HG02852 (cell line): ENCODE measurements at regions not wholly inside any gene's neighbourhood (a gene's known extent, or its start where the extent isn't known, plus 50 kb on each side); places are given as distances from the start of the nearest gene placed in this dataset.

Experiments used
- ATAC-seq: cut with Tn5 transposase; IDR thresholded peaks from one replicate; pipeline ENCODE4 v1.9.1; 2021; ENCODE audit warnings: mild to moderate bottlenecking, moderate library complexity; ENCODE audit not compliant: unreplicated experiment

DNA sequence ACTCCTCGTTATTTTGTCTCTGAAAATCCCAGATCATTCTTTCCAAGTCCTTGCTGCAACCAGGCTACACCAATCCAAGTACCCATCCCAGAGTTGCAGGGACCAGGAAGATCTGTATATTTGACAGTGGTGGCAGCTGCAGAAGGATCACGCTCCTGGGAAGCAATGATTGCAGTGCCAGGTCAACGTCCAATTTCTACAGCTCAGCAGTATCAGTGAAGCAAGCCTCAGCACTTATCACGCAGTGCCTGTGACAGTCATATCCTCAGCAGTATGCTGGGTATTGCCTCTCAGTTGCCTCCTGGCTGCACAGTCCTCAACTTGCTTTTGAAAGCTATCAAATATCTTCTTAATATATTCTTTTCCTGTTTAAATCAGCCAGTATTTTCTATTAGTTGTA lies 66.7 kb downstream of the BARHL2 start:
- ATAC-seq: no peak

DNA sequence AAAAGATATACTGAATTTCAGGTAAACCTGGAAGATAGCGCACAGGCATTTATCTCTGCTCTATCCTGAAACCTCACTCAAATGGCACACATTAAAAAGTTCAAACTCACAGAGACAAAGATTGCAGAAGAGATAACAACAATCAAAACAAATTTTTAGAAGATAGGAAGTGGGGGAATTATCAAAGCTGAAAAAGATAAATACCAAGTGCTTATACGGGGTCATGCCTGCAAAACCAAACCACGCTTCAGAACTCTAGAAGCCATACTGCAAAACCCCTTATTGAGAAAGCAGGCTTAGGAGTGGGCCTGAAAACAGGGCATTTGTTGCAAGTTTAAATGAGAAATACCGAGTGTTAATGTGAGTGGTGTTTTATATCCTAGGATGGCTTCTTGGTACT lies 76.8 kb downstream of the BARHL2 start:
- no peak for ATAC-seq

GRCh38 chr1:90622666-90623065 lies 94.4 kb downstream of the BARHL2 start:
- no peak for ATAC-seq

- no peak for ATAC-seq
Observed at GRCh38 chr1:90621986-90622385, 95.1 kb downstream of the BARHL2 start.

DNA sequence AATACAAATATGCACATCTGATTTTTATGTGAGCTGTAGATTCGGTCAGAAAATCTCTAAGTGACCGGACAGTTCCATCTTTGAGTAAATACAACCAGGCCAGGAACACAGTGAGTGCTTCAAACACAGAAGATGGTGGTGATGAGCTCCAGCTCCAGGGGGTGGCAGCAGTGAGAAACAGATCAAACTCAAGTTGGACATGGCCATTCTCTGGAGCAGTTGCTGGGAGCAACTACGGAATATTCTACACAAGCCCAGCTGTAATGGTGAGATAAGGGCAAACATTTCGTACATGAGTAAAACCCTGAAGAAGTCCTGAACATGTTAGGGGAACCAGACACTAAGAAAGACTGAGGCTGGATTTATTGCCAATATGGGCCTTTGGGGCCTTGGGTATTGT lies 100.7 kb downstream of the BARHL2 start:
- ATAC-seq: no peak

- ATAC-seq: no peak
Observed at GRCh38 chr1:90614872-90615271, 102.2 kb downstream of the BARHL2 start.

- ATAC-seq: no peak
Observed at GRCh38 chr1:90613371-90613770, 103.7 kb downstream of the BARHL2 start.

DNA sequence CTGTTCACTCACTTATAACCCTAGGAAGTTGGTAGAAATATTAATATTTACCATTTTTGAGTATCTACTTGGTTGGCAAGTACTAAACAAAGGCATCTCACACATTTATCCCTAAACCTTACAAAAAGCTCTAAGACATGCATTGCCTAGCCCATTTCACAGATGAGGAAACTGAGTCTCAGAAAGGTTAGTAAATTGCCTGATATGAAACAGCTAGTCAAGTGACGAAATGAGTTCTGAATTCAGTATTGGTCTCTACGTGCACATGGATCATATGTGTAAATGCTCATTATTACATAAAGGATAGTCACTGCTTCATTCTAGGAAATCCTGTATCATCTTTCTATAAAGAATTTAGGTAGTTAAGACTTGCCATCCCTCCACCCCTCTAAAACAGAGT lies 105.1 kb downstream of the BARHL2 start:
- no peak for ATAC-seq

DNA sequence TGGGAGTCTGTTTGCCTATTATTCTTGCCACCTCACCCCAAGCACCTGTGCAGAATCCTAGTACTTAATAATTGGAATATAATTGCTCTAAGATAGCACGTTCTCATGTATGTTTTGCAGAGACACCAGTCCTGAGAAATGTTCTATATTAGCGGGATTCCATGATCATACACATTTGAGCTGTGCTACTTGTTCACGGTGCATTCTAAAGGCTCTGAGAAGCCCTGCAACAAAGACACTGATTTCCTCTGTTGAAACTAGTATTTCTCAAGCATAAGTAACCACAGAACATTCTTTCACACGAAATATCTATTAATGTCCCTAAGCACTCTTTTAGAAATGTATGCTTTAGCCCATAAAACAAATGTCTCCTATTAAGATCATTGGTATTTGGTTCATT lies 109.4 kb downstream of the BARHL2 start:
- no peak for ATAC-seq

- ATAC-seq: no peak
Observed at GRCh38 chr1:90605070-90605469, 112.0 kb downstream of the BARHL2 start.

DNA sequence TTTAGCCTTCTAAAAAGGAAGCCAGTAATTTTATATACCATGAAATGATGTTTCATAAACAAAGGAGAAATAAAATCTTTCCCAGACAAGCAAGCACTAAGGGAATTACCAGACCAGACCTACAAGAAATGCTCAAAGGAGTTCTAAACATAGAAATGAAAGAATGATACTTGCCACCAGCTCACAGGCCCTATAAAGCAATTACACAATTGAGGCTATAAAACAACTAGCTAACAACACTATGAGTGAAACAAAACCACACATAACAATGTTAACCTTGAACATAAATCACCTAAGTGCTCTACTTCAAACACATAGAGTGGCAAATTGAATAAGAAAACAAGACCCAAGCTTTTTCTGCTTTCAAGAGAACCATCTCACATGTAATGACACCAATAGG lies 123.8 kb downstream of the BARHL2 start:
- no peak for ATAC-seq

DNA sequence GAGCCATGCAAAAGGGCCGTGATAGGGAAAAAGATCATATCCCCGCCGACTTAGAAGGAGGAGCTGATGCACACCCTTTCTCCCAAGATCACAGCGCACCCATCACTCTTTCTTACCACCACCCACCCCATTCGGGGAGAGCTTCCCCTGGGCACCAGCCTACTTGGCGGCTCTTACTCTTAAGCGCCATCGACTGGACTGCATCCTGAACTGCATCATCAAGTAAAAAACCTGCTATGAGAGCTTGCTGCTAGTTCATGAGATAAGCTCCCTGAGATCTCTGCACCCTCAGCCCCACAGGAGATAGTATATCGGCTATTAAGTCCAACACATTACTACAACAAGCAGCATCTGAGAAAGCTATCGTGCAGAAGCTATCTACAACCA lies 125.1 kb downstream of the BARHL2 start:
- ATAC-seq: no peak

- ATAC-seq: no peak
Observed at GRCh38 chr1:90591355-90591969, 125.6 kb downstream of the BARHL2 start.

DNA sequence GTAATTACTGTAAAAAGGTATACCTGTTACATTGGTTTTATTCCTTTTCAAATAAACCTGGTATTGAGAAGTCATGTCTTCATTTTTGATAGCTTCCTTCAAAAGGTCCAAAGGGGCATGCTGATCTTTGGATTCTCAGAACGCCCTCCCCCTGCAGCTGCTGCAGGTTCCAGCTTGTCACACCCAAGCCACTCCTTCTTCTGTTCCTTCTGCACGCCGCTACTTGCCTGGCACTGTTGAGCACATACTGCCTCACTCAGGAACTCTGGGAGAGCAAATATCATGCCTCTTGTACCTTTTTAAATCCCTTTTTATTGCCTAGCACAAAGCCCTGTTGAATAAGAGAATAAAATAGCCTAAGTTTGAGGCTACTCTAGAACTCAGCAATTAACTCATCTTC lies 136.9 kb downstream of the BARHL2 start:
- no peak for ATAC-seq

GRCh38 chr1:90579212-90579802 lies 137.8 kb downstream of the BARHL2 start:
- ATAC-seq: no peak

DNA sequence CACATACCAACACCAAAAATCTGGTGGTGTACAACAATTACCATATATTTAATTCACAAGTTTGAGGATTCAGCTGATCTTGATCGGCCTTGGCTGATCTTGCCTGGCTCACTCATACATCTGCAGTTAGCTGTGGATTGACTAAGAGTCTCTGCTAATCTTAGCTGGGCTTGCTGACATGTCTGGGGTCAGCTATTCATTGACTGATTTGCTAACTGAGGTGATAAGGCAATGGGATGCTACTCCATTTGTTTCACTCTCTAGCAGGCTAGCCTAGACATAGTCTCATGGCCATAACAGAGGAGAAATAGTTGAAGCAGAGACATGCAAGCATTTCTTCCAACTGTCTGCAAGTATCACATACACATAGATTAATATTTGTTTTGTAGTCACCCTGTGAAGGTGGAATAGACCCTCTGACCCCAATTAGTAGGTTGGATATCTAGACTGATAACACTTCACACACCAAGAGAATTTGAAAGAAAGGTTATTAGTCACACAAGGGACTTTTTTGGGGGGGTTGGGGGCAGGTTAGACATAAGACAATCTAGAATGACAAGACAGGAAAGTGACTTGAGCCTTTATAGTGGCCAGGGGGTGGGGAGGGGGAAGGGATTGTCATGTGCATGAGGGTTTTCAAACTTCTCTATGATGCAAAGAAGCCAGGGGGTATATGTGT lies 142.3 kb downstream of the BARHL2 start:
- ATAC-seq: no peak

DNA sequence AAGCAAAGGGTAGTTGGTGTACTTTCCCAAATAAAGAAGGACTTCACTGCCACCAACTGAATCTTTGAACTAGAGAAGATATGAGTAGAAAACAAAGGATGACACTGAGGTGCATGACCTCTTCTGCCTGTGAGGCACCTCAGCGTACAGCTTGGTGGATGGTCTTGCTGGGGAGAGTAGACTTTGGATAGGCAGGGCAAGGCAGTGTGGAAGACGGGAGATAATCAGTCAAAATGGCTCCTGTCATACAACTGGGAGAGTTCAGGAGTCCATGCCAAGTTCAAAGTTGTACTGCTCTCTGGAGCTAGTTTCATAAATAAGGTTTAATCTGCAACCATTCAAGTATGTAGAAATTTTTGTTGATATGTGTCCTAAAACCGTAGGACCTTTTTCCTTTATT lies 143.4 kb downstream of the BARHL2 start:
- no peak for ATAC-seq

GRCh38 chr1:90572446-90572845 lies 144.7 kb downstream of the BARHL2 start:
- no peak for ATAC-seq

GRCh38 chr1:90568436-90568835 lies 148.7 kb downstream of the BARHL2 start:
- no peak for ATAC-seq

DNA sequence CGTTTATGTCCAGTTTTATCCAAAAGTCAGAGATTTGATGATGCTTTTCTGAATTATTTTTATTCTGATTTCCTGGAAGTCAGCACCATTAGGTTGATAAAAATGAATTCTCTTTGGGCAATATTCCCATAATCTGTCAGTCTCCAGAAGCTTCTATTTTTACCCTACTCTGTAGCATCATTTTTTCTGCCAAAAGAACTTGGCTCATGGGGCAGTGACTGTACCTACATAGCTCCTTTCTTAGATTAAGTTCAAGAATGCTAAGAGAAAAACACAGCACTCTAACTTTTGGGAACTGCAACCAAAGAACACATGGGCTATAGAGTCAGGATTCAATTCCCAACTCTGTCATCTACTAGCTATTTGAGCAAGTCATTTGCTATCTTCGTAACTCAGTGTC lies 152.9 kb downstream of the BARHL2 start:
- no peak for ATAC-seq

DNA sequence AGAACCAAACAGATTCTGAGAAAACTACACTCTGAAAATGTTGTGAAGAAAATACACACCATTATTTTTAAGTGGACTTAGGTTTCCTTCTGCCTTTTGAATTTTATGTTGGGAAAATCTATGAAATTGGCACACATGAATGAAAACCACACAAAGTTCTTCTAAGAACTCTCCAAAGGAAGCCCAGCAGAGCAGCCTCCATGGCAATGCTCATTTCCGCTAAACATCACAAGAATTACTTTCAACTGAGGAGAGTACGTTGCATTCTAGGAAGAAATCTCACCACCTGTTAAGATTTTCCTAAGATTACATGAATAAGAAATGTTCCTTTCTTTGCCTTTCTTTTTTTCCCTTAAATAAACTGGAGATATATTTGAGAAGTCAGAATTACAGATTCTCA lies 154.2 kb downstream of the BARHL2 start:
- no peak for ATAC-seq

- no peak for ATAC-seq
Observed at GRCh38 chr1:90561911-90562310, 155.2 kb downstream of the BARHL2 start.
